Naive thymus-derived CD4-positive, alpha-beta T cell (primary cell): ENCODE measurements at regions not wholly inside any gene's neighbourhood (a gene's known extent, or its start where the extent isn't known, plus 50 kb on each side); places are given as distances from the start of the nearest gene placed in this dataset.

Experiments
- ATAC-seq: fragments of 150-1000 bp; cut with Tn5 transposase; 2 replicates; pipeline ENCODE4 v1.10.0; 2021; ENCODE audit warnings: mild to moderate bottlenecking, moderate library complexity
- CTCF ChIA-PET: fragments of 350-600 bp; sonication (Branson Sonifier 250); formaldehyde crosslinking; loops from one replicate; lab custom pipeline; 2021; ENCODE audit warnings: antibody characterized with exemption; lab: Charles Lee
- POLR2A ChIA-PET: fragments of 350-600 bp; sonication (Branson Sonifier 250); formaldehyde crosslinking; loops from one replicate; lab custom pipeline; 2021; ENCODE audit warnings: antibody characterized with exemption, inconsistent platforms; lab: Charles Lee
- DNase-seq, 9 donors: peaks; one replicate each; pipeline versions ENCODE4 v3.0.0 to v3.0.0-alpha.2; 2020 to 2022; ENCODE audit warnings: mixed read lengths in 1 of 9
- H3K27ac ChIP-seq: one replicate; pipeline ENCODE4 v1.7.0; 2013; ENCODE audit warnings: mild to moderate bottlenecking, low read depth, low read length, moderate library complexity
- H3K27me3 ChIP-seq, 2 donors: one replicate each; pipeline ENCODE4 v1.7.0; 2013; ENCODE audit warnings: low read length in 2 of 2, mild to moderate bottlenecking in 2 of 2, moderate library complexity in 2 of 2; ENCODE audit not compliant: control insufficient read depth in 2 of 2, insufficient read depth in 2 of 2
- H3K36me3 ChIP-seq, 3 experiments: 1 replicate in 2 of 3; 2 replicates in 1 of 3; pipeline ENCODE4 v1.7.0; 2013; ENCODE audit warnings: low read length in 3 of 3, mild to moderate bottlenecking in 3 of 3, moderate library complexity in 1 of 3; ENCODE audit not compliant: insufficient read depth in 3 of 3, control insufficient read depth in 2 of 3
- H3K4me1 ChIP-seq, 2 donors: one replicate each; pipeline ENCODE4 v1.7.0; 2013; ENCODE audit warnings: low read length in 2 of 2, mild to moderate bottlenecking in 2 of 2, moderate library complexity in 1 of 2; ENCODE audit not compliant: control insufficient read depth in 2 of 2, insufficient read depth in 2 of 2
- H3K4me3 ChIP-seq: 2 replicates; pipeline ENCODE4 v1.7.0; 2013; ENCODE audit warnings: mild to moderate bottlenecking, low read length
- H3K9me3 ChIP-seq, 3 experiments: 1 replicate in 2 of 3; 2 replicates in 1 of 3; pipeline ENCODE4 v1.7.0; 2013; ENCODE audit warnings: low read length in 3 of 3; ENCODE audit not compliant: control insufficient read depth in 2 of 3
- H3K27ac Mint-ChIP-seq, 9 donors: one replicate each; pipeline ENCODE4 v1.8.0; 2020 to 2022; ENCODE audit warnings: mixed read lengths in 9 of 9, mild to moderate bottlenecking in 8 of 9, moderate library complexity in 5 of 9, inconsistent platforms in 2 of 9
- H3K27me3 Mint-ChIP-seq, 5 donors: one replicate each; pipeline ENCODE4 v1.8.0; 2021 to 2022; ENCODE audit warnings: mixed read lengths in 5 of 5, mild to moderate bottlenecking in 1 of 5
- H3K36me3 Mint-ChIP-seq, 5 donors: one replicate each; pipeline ENCODE4 v1.8.0; 2020 to 2022; ENCODE audit warnings: mixed read lengths in 5 of 5, mild to moderate bottlenecking in 3 of 5, inconsistent platforms in 1 of 5
- H3K4me1 Mint-ChIP-seq, 7 donors: one replicate each; pipeline ENCODE4 v1.8.0; 2020 to 2022; ENCODE audit warnings: mixed read lengths in 7 of 7, mild to moderate bottlenecking in 3 of 7, inconsistent platforms in 1 of 7
- H3K4me3 Mint-ChIP-seq, 10 donors: one replicate each; pipeline ENCODE4 v1.8.0; 2020 to 2022; ENCODE audit warnings: mild to moderate bottlenecking in 10 of 10, mixed read lengths in 10 of 10, moderate library complexity in 6 of 10, inconsistent platforms in 2 of 10
- H3K9me3 Mint-ChIP-seq, 11 donors: one replicate each; pipeline ENCODE4 v1.8.0; 2020 to 2022; ENCODE audit warnings: mixed read lengths in 11 of 11, mild to moderate bottlenecking in 4 of 11, inconsistent platforms in 1 of 11, moderate library complexity in 1 of 11
- intact Hi-C, 2 donors: fragments of 100-400 bp; cut with micrococcal nuclease; formaldehyde crosslinking; loops; one replicate each; pipeline ENCODE4 v1.15.1; 2023

- POLR2A ChIA-PET: no interaction called here
- Mint-ChIP-seq H3K4me1 (no peaks in the 10 kb centered on the region), H3K27me3 (no peaks in the 10 kb centered on the region), H3K4me3 (no peak overlapping the region), H3K9me3 (no peaks in the 10 kb centered on the region), H3K27ac (no peak overlapping the region), H3K36me3 (no peaks in the 10 kb centered on the region)
- H3K9me3 ChIP-seq: no peaks in the 10 kb centered on the region
- no peak overlapping the region for H3K4me3 ChIP-seq
- H3K36me3 ChIP-seq: no peaks in the 10 kb centered on the region
- H3K27me3 ChIP-seq: no peaks in the 10 kb centered on the region
- H3K27ac ChIP-seq: no peak overlapping the region
- no peak for ATAC-seq
- no peaks in the 10 kb centered on the region for H3K4me1 ChIP-seq
- no peak for DNase-seq
- CTCF ChIA-PET: no interaction called here
- intact Hi-C loops: no loop called here
Observed at GRCh38 chrX:138001226-138001625, 435.3 kb downstream of the ZIC3 start.

GRCh38 chrX:138006180-138006579 is 440.3 kb downstream of the ZIC3 start:
- no peaks in the 10 kb centered on the region for H3K4me1 Mint-ChIP-seq
- no peak overlapping the region for H3K4me3 ChIP-seq
- POLR2A ChIA-PET: no interaction called here
- H3K36me3 ChIP-seq: no peaks in the 10 kb centered on the region
- intact Hi-C loops: no loop called here
- no peak for ATAC-seq
- H3K27ac ChIP-seq: no peak overlapping the region
- H3K27me3 Mint-ChIP-seq: no peaks in the 10 kb centered on the region
- no peak overlapping the region for H3K27ac Mint-ChIP-seq
- H3K4me3 Mint-ChIP-seq: no peak overlapping the region
- H3K9me3 Mint-ChIP-seq: no peaks in the 10 kb centered on the region
- no peaks in the 10 kb centered on the region for H3K36me3 Mint-ChIP-seq
- CTCF ChIA-PET: no interaction called here
- no peak for DNase-seq
- no peaks in the 10 kb centered on the region for H3K27me3 ChIP-seq
- no peaks in the 10 kb centered on the region for H3K9me3 ChIP-seq
- no peaks in the 10 kb centered on the region for H3K4me1 ChIP-seq

DNA sequence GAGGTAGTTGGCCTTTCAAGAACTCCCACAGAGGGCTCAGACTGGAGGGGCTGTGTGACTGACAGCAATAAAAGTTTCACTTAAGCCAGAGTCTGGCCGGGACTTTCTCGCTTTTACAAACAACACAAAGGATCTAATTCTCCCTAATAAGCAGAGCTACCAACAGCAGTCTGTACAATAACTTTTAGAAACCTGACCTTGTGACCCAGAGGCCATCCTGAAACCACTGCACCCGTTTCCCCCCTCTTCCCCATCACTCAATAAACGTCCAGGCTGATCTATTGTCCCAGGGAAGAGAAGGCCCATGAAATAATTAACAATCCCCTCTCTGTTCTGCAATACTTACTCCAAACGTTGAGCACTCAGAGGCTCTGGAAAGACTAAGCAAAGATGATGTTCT is 442.4 kb downstream of the ZIC3 start:
- CTCF ChIA-PET: no interaction called here
- H3K4me3 Mint-ChIP-seq: no peak overlapping the region
- H3K9me3 ChIP-seq: no peaks in the 10 kb centered on the region

DNA sequence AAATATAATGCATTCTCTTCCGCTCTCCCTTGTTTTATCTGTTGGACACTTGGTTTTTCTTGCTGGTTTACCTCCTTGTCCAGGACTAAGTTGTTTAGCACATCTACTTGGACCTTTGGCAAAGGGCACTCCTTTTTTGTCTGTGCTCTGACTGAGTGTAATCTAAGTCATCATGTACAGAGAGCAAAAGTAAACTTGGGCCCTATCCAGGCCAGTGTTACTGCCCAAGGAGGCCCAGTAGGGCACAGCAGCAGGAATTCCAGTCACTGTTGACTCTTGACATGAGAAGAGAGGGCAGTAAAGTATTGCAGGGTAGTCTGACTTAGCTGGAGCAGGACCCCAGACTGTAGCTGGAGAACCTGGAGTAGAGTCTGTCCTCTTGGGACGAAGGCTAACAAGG is 445.5 kb downstream of the ZIC3 start:
- Mint-ChIP-seq H3K27me3 (no peaks in the 10 kb centered on the region), H3K27ac (no peak overlapping the region), H3K4me3 (no peak overlapping the region), H3K4me1 (no peaks in the 10 kb centered on the region), H3K9me3 (no peaks in the 10 kb centered on the region), H3K36me3 (no peaks in the 10 kb centered on the region)
- CTCF ChIA-PET: no interaction called here
- H3K4me1 ChIP-seq: no peaks in the 10 kb centered on the region
- intact Hi-C loops: no loop called here
- ATAC-seq (no peak), DNase-seq (no peak)
- no peaks in the 10 kb centered on the region for H3K27me3 ChIP-seq
- no peaks in the 10 kb centered on the region for H3K36me3 ChIP-seq
- POLR2A ChIA-PET: no interaction called here
- no peak overlapping the region for H3K27ac ChIP-seq
- no peak overlapping the region for H3K4me3 ChIP-seq
- no peaks in the 10 kb centered on the region for H3K9me3 ChIP-seq

More for the DNA sequence above, 442.4 kb downstream of the ZIC3 start:
- Mint-ChIP-seq H3K27ac (no peak overlapping the region), H3K36me3 (no peaks in the 10 kb centered on the region), H3K4me1 (no peaks in the 10 kb centered on the region), H3K9me3 (no peaks in the 10 kb centered on the region), H3K27me3 (no peaks in the 10 kb centered on the region)
- ATAC-seq (no peak), DNase-seq (no peak)
- Histone ChIP-seq H3K4me3 (no peak overlapping the region), H3K36me3 (no peaks in the 10 kb centered on the region), H3K4me1 (no peaks in the 10 kb centered on the region), H3K27me3 (no peaks in the 10 kb centered on the region), H3K27ac (no peak overlapping the region)
- intact Hi-C loops: no loop called here
- POLR2A ChIA-PET: no interaction called here

DNA sequence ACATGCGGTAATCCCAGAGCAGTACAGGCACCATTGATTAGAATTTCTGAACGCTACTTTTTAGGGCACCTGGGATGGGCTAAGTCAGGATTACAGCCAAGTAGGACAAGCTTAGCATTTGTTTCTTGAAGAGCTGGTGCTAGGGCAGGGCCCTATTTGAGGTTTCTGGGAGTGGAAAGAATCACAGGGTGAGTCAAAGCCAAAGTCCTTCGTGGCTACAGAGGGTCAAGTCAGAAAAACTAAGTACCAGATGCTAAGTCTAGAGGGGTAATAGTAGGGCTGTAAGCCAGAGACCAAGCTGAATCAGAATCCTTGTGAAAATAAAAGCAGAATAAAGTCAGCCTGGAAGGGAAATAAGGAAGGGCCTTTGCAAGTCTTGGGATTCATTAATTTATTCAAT is 448.6 kb downstream of the ZIC3 start:
- no peak overlapping the region for H3K4me3 Mint-ChIP-seq
- Histone ChIP-seq H3K36me3 (no peaks in the 10 kb centered on the region), H3K4me3 (no peak overlapping the region), H3K4me1 (no peaks in the 10 kb centered on the region), H3K27me3 (no peaks in the 10 kb centered on the region), H3K9me3 (no peaks in the 10 kb centered on the region), H3K27ac (no peak overlapping the region)
- ATAC-seq (no peak), DNase-seq (no peak)
- no peak overlapping the region for H3K27ac Mint-ChIP-seq
- H3K36me3 Mint-ChIP-seq: no peaks in the 10 kb centered on the region
- intact Hi-C loops: no loop called here
- no peaks in the 10 kb centered on the region for H3K27me3 Mint-ChIP-seq
- no peaks in the 10 kb centered on the region for H3K4me1 Mint-ChIP-seq
- CTCF ChIA-PET: no interaction called here
- POLR2A ChIA-PET: no interaction called here
- H3K9me3 Mint-ChIP-seq: no peaks in the 10 kb centered on the region

DNA sequence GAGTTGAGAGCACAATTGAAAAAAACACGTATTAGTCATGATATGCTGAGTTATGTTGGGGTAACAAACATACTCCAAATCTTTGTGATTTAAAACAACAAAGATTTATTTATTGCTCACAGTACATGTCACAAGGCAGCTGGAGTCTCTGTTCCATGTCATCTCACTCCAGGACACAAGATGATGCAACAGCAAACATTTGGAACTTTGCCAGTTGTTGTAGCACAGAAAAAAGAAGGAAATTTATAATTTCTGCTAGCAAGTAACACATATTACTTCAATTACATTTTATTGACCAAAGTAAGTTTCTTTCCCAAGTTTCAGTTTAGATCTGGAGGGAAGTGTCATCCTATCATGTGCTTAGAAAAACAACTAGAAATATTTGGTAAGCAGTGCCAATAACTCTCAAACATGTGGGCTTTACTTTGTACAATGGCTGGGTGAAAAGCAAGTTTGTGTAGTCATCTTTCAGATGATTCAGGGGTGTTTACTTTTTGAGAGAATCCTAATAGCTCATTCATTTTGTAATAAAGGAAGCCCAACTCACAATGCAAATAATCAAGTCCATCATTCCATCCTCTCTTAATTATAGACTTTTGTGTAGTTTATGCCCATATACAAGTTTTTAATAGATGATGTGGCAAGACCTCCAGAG is 452.3 kb downstream of the ZIC3 start:
- ATAC-seq (no peak), DNase-seq (no peak)
- Histone ChIP-seq H3K27me3 (no peaks in the 10 kb centered on the region), H3K9me3 (no peaks in the 10 kb centered on the region), H3K4me1 (no peaks in the 10 kb centered on the region), H3K27ac (no peak overlapping the region), H3K36me3 (no peaks in the 10 kb centered on the region), H3K4me3 (no peak overlapping the region)
- Mint-ChIP-seq H3K27me3 (peaks cover 0 to 8% (median 0%) of the 10 kb centered on the region in 5 donors), H3K27ac (no peak overlapping the region), H3K36me3 (no peaks in the 10 kb centered on the region), H3K9me3 (no peaks in the 10 kb centered on the region), H3K4me1 (no peaks in the 10 kb centered on the region), H3K4me3 (no peak overlapping the region)
- intact Hi-C loops: no loop called here
- CTCF ChIA-PET: no interaction called here
- POLR2A ChIA-PET: no interaction called here

DNA sequence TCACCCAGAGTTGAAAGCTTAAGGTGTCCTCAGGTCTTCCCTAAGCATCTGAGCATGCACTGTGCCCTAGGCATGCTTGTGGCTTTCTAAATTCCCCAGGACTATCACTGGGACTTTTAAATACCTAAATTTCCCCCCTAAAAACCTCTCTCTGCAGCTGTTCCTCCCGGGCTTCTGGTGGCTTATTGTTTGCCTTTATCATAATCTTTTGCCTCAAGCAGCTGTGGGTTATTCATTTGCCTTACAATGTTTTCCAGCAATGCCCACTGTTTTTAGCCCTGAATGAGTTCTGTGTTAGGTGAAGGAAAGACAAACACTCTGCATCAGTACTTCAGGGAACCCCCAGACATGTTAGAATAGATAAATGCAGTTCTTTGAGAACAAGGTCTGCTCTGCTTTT is 455.0 kb downstream of the ZIC3 start:
- no peak overlapping the region for H3K4me3 ChIP-seq
- peaks cover 0 to 11% (median 0%) of the 10 kb centered on the region in 5 donors for H3K27me3 Mint-ChIP-seq
- DNase-seq (no peak), ATAC-seq (no peak)
- no peak overlapping the region for H3K27ac Mint-ChIP-seq
- H3K9me3 ChIP-seq: no peaks in the 10 kb centered on the region
- H3K36me3 Mint-ChIP-seq: no peaks in the 10 kb centered on the region
- H3K4me1 ChIP-seq: no peaks in the 10 kb centered on the region
- no peaks in the 10 kb centered on the region for H3K36me3 ChIP-seq
- intact Hi-C loops: loop anchor here in 1 of 2 donors (10.0 kb wide), 1 partner anchor 1066 kb away; no protein-coding TSS in a partner anchor
- no peaks in the 10 kb centered on the region for H3K4me1 Mint-ChIP-seq
- H3K9me3 Mint-ChIP-seq: no peaks in the 10 kb centered on the region
- H3K4me3 Mint-ChIP-seq: no peak overlapping the region
- POLR2A ChIA-PET: no interaction called here
- CTCF ChIA-PET: no interaction called here
- no peaks in the 10 kb centered on the region for H3K27me3 ChIP-seq
- no peak overlapping the region for H3K27ac ChIP-seq
